KMS-11 (cell line): ENCODE measurements at regions not wholly inside any gene's neighbourhood (a gene's known extent, or its start where the extent isn't known, plus 50 kb on each side); places are given as distances from the start of the nearest gene placed in this dataset.

Experiments
- H2AFZ ChIP-seq: fragments of 200-600 bp; sonication (generic); 2 replicates; pipeline ENCODE4 v1.6.1; 2016; ENCODE audit warnings: antibody characterized with exemption, mixed run types, low read depth
- H3K27ac ChIP-seq: fragments of 200-600 bp; sonication (generic); 2 replicates; pipeline ENCODE4 v1.6.1; 2016; ENCODE audit warnings: mild to moderate bottlenecking, mixed run types
- H3K27me3 ChIP-seq: fragments of 200-600 bp; sonication (generic); 2 replicates; pipeline ENCODE4 v1.6.1; 2017; ENCODE audit warnings: mild to moderate bottlenecking, low read depth, mixed run types, moderate library complexity; ENCODE audit not compliant: insufficient read depth
- H3K36me3 ChIP-seq: fragments of 200-600 bp; sonication (generic); 2 replicates; pipeline ENCODE4 v1.6.1; 2017; ENCODE audit warnings: mild to moderate bottlenecking, mixed run types; ENCODE audit not compliant: insufficient read depth
- H3K4me1 ChIP-seq: fragments of 200-600 bp; sonication (generic); 2 replicates; pipeline ENCODE4 v1.6.1; 2016; ENCODE audit warnings: mild to moderate bottlenecking, low read depth, mixed run types; ENCODE audit not compliant: poor library complexity, severe bottlenecking
- H3K4me2 ChIP-seq: fragments of 200-600 bp; sonication (generic); 2 replicates; pipeline ENCODE4 v1.7.0; 2016; ENCODE audit warnings: mild to moderate bottlenecking, mixed run types
- H3K4me3 ChIP-seq: fragments of 200-600 bp; sonication (generic); IDR thresholded peaks from 2 replicates; pipeline ENCODE4 v1.6.1; 2017; ENCODE audit warnings: low read depth, low read length, mixed read lengths; ENCODE audit not compliant: insufficient read depth
- H3K79me2 ChIP-seq: fragments of 200-600 bp; sonication (generic); 2 replicates; pipeline ENCODE4 v1.6.1; 2016; ENCODE audit warnings: low read depth, mixed run types; ENCODE audit not compliant: insufficient read depth
- H3K9ac ChIP-seq: fragments of 200-600 bp; sonication (generic); 2 replicates; pipeline ENCODE4 v1.6.1; 2016; ENCODE audit warnings: mild to moderate bottlenecking, mixed run types
- H4K20me1 ChIP-seq: fragments of 200-600 bp; sonication (generic); 2 replicates; pipeline ENCODE4 v1.6.1; 2016; ENCODE audit warnings: mild to moderate bottlenecking, mixed run types; ENCODE audit not compliant: insufficient read depth
- CTCF ChIP-seq: fragments of 200-600 bp; sonication (generic); conservative IDR thresholded peaks from 2 replicates; pipeline ENCODE4 v1.6.1; 2017; ENCODE audit warnings: low read depth, mild to moderate bottlenecking, antibody characterized with exemption, low read length, moderate library complexity, mixed read lengths

GRCh38 chr14:28023853-28024252 lies 742.7 kb upstream of the FOXG1 start:
- H3K27me3 ChIP-seq: no peaks in the 10 kb centered on the region

DNA sequence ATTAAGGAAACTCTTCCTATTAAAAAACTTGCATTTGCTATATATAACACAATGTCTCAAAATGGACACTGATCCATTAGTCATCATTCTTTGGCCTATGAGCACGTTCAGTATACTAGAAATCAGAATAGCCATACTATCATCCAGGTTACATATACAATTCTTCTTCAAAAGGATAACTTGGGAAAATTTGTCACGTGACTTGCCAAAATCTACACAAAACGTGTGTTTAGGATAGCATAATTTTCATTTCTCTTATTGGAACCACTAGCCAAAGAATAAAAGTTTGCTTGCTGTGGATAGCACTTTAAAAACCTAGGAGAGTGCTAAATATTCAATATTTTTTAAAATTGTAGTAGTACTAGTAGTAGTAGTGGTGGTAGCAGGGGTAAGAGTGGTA lies 714.3 kb upstream of the FOXG1 start:
- no peak overlapping the region for H3K4me3 ChIP-seq
- H3K79me2 ChIP-seq: no peaks in the 10 kb centered on the region
- peaks cover 6% of the 10 kb centered on the region for H3K4me1 ChIP-seq
- no peak overlapping the region for H3K9ac ChIP-seq
- H4K20me1 ChIP-seq: no peaks in the 10 kb centered on the region
- no peaks in the 10 kb centered on the region for H3K27me3 ChIP-seq
- TF ChIP-seq CTCF: no peak
- no peak overlapping the region for H3K27ac ChIP-seq
- no peaks in the 10 kb centered on the region for H3K36me3 ChIP-seq
- H2AFZ ChIP-seq: no peak overlapping the region
- no peak overlapping the region for H3K4me2 ChIP-seq

More at GRCh38 chr14:28023853-28024252, 742.7 kb upstream of the FOXG1 start:
- H3K4me3 ChIP-seq: no peak overlapping the region
- no peak overlapping the region for H3K4me2 ChIP-seq
- H3K27ac ChIP-seq: no peak overlapping the region
- H3K4me1 ChIP-seq: no peaks in the 10 kb centered on the region
- H3K79me2 ChIP-seq: no peaks in the 10 kb centered on the region
- no peak overlapping the region for H3K9ac ChIP-seq
- no peak for TF ChIP-seq CTCF
- H4K20me1 ChIP-seq: no peaks in the 10 kb centered on the region
- no peak overlapping the region for H2AFZ ChIP-seq
- H3K36me3 ChIP-seq: no peaks in the 10 kb centered on the region

DNA sequence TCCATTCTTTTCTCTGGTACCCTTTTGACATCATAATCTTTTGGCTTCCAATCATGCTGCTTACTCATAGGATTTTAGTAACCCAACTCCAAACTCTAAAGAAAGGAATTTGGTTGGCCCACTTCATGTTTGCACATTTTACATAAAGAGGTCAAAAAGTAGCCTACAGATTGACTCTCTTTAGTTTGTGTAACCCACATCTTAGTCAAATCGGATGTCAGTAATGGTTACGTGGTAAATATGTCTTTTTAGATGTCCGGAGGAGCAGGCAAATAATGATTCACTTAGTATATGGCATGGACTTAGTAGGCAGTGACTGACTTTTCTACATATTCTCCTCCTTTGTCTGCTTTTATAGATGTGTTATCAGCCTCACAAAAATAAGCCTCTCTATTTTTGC lies 711.6 kb upstream of the FOXG1 start:
- H3K9ac ChIP-seq: no peak overlapping the region
- H3K79me2 ChIP-seq: no peaks in the 10 kb centered on the region
- H3K27ac ChIP-seq: no peak overlapping the region
- no peaks in the 10 kb centered on the region for H4K20me1 ChIP-seq
- H3K4me2 ChIP-seq: no peak overlapping the region
- H3K27me3 ChIP-seq: no peaks in the 10 kb centered on the region
- no peak overlapping the region for H2AFZ ChIP-seq
- TF ChIP-seq CTCF: no peak
- peaks cover 17% of the 10 kb centered on the region for H3K4me1 ChIP-seq
- no peak overlapping the region for H3K4me3 ChIP-seq
- no peaks in the 10 kb centered on the region for H3K36me3 ChIP-seq

DNA sequence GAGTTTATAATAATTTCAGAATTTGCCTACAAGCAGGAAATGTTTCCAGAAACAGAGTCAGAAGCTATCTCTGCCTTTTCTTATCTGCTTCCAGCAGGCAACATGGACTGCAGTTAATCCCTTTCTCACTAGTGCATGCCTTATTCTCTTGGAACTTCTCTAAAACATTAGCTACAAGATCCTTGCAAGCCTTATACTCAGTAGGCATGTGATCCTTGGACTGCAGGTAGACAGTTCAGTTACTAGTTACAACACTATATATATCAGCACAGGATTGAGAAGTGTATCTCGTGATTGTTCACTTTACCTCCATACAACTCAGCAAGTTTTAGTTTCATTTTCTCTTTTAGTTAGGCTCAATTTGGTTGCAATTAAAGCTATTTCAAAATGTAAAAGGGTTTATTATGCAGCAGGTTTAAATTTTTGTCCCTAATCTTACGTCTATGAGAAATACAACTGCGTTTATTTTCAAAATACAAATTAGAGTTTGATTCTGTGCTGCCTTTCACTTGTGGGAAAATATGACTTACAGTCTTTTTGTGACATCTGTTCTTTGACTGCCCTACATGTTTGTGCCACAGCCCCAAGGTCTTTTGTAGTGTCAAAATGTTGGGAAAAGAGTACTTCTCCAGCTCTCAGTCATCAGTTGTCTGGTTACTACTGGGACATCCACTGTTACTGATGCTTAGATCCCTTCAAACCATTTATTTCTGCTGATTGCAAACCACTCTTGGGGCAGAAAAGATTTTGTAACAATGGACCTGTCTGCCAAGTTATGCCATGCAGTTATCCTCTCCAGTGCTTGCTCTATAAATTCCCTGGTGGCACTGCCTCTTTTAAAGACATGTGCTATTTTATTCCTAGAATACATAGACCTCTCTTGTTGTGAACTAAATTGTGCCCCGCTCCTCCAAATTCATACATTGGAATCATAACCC lies 709.0 kb upstream of the FOXG1 start:
- Histone ChIP-seq H3K36me3 (no peaks in the 10 kb centered on the region), H3K9ac (peak overlapping the region; percentile 61), H3K79me2 (no peaks in the 10 kb centered on the region), H2AFZ (peak overlapping the region; percentile 93), H3K4me2 (peak overlapping the region; percentile 62), H3K4me3 (no peak overlapping the region), H4K20me1 (no peaks in the 10 kb centered on the region), H3K27ac (peak overlapping the region; percentile 58), H3K27me3 (no peaks in the 10 kb centered on the region), H3K4me1 (peaks cover 17% of the 10 kb centered on the region)
- TF ChIP-seq CTCF: no peak
